Common myeloid progenitor, CD34-positive (primary cell): ENCODE measurements at regions not wholly inside any gene's neighbourhood (a gene's known extent, or its start where the extent isn't known, plus 50 kb on each side); places are given as distances from the start of the nearest gene placed in this dataset.

Experiments used
- CTCF ChIA-PET: fragments of 350-600 bp; sonication (Branson Sonifier 250); formaldehyde crosslinking; loops from one replicate; lab custom pipeline; 2021; ENCODE audit warnings: antibody characterized with exemption; lab: Charles Lee
- POLR2A ChIA-PET: fragments of 350-600 bp; sonication (Branson Sonifier 250); formaldehyde crosslinking; loops from one replicate; lab custom pipeline; 2021; ENCODE audit warnings: antibody characterized with exemption; lab: Charles Lee
- DNase-seq, 3 donors: peaks; one replicate each; pipeline versions ENCODE4 v3.0.0 to v3.0.0-alpha.2; 2013
- H3K27ac ChIP-seq, 2 experiments: 1 replicate in 1 of 2; 2 replicates in 1 of 2; pipeline ENCODE4 v1.7.0; 2013; ENCODE audit warnings: inconsistent platforms in 2 of 2, low read length in 2 of 2, mild to moderate bottlenecking in 2 of 2, low read depth in 1 of 2, moderate library complexity in 1 of 2; ENCODE audit not compliant: severe bottlenecking in 2 of 2, insufficient read depth in 1 of 2, poor library complexity in 1 of 2
- H3K27me3 ChIP-seq, 5 experiments: replicated peaks in 2 of 5; 1 replicate in 3 of 5; 2 replicates in 2 of 5; pipeline versions ENCODE4 v1.6.1 to v1.7.0; 2013; ENCODE audit warnings: low read length in 4 of 5, mild to moderate bottlenecking in 2 of 5, moderate library complexity in 2 of 5, inconsistent platforms in 1 of 5; ENCODE audit not compliant: insufficient read depth in 5 of 5, control insufficient read depth in 4 of 5
- H3K36me3 ChIP-seq, 4 experiments: 1 replicate in 2 of 4; 2 replicates in 2 of 4; pipeline versions ENCODE4 v1.6.1 to v1.7.0; 2013; ENCODE audit warnings: low read length in 3 of 4, control low read depth in 1 of 4, mild to moderate bottlenecking in 1 of 4; ENCODE audit not compliant: control insufficient read depth in 4 of 4, insufficient read depth in 4 of 4
- H3K4me1 ChIP-seq, 4 experiments: 1 replicate in 3 of 4; 2 replicates in 1 of 4; pipeline versions ENCODE4 v1.6.1 to v1.7.1; 2013; ENCODE audit warnings: low read length in 3 of 4, mild to moderate bottlenecking in 3 of 4, control low read depth in 1 of 4, inconsistent platforms in 1 of 4, moderate library complexity in 1 of 4; ENCODE audit not compliant: control insufficient read depth in 4 of 4, insufficient read depth in 4 of 4; ENCODE audit errors: control extremely low read depth in 1 of 4
- H3K4me3 ChIP-seq, 7 experiments: 1 replicate in 4 of 7; 2 replicates in 3 of 7; pipeline versions ENCODE4 v1.5.1 to v1.7.0; 2013; ENCODE audit warnings: mild to moderate bottlenecking in 7 of 7, low read length in 6 of 7, moderate library complexity in 6 of 7, inconsistent platforms in 2 of 7, low read depth in 2 of 7, control low read depth in 1 of 7; ENCODE audit not compliant: insufficient read depth in 4 of 7, control insufficient read depth in 1 of 7; ENCODE audit errors: extremely low read depth in 1 of 7
- H3K9me3 ChIP-seq, 5 experiments: 1 replicate in 4 of 5; 2 replicates in 1 of 5; pipeline versions ENCODE4 v1.6.1 to v1.7.1; 2013; ENCODE audit warnings: low read length in 4 of 5, mild to moderate bottlenecking in 2 of 5, inconsistent platforms in 1 of 5, low read depth in 1 of 5, moderate library complexity in 1 of 5; ENCODE audit not compliant: control insufficient read depth in 4 of 5, insufficient read depth in 2 of 5; ENCODE audit errors: control extremely low read depth in 1 of 5
- WGBS: methylation state at CpG from one replicate; pipeline ENCODE4 v1.1.5; 2013; ENCODE audit not compliant: insufficient coverage; 5-methylcytosine and 5-hydroxymethylcytosine counted together

- Histone ChIP-seq H3K4me1 (no peaks in the 10 kb centered on the region), H3K9me3 (no peaks in the 10 kb centered on the region), H3K27me3 (no peaks in the 10 kb centered on the region), H3K36me3 (no peaks in the 10 kb centered on the region), H3K27ac (no peak overlapping the region), H3K4me3 (no peak overlapping the region)
- DNase-seq: no peak
- CTCF ChIA-PET: no interaction called here
- POLR2A ChIA-PET: no interaction called here
- WGBS: 91% methylated on average over 10 of the region's 12 CpGs
Measured at GRCh38 chr10:93204494-93205485, 131.1 kb downstream of the CYP26A1 start.

GRCh38 chr10:93206652-93207051 is 133.0 kb downstream of the CYP26A1 start:
- Histone ChIP-seq H3K36me3 (no peaks in the 10 kb centered on the region), H3K27me3 (no peaks in the 10 kb centered on the region), H3K4me1 (no peaks in the 10 kb centered on the region), H3K4me3 (no peak overlapping the region), H3K9me3 (no peaks in the 10 kb centered on the region), H3K27ac (no peak overlapping the region)
- CTCF ChIA-PET: interaction anchor here (1.4 kb wide), 1 partner anchor 17 kb away, joined by 3 read pairs; no protein-coding TSS in a partner anchor
- WGBS: 100% methylated on average over 4 of the region's 7 CpGs
- POLR2A ChIA-PET: no interaction called here
- no peak for DNase-seq

- POLR2A ChIA-PET: interaction anchor here (0.6 kb wide), 1 partner anchor 47 kb away, joined by 3 read pairs; no protein-coding TSS in a partner anchor
- no peak for DNase-seq
- no peak overlapping the region for H3K27ac ChIP-seq
- WGBS: 93% methylated on average over 7 of the region's 7 CpGs
- H3K36me3 ChIP-seq: no peaks in the 10 kb centered on the region
- no peaks in the 10 kb centered on the region for H3K27me3 ChIP-seq
- H3K4me1 ChIP-seq: no peaks in the 10 kb centered on the region
- no peak overlapping the region for H3K4me3 ChIP-seq
- CTCF ChIA-PET: no interaction called here
- no peaks in the 10 kb centered on the region for H3K9me3 ChIP-seq
Measured at GRCh38 chr10:93208717-93209464, 135.2 kb downstream of the CYP26A1 start.

- H3K27me3 ChIP-seq: peaks cover 0 to 1% (median 0%) of the 10 kb centered on the region in 5 experiments
- 93% methylated on average over 6 of the region's 8 CpGs for WGBS
- POLR2A ChIA-PET: no interaction called here
- H3K9me3 ChIP-seq: no peaks in the 10 kb centered on the region
- DNase-seq: no peak
- no peak overlapping the region for H3K4me3 ChIP-seq
- no peaks in the 10 kb centered on the region for H3K36me3 ChIP-seq
- CTCF ChIA-PET: interaction anchor here (2.0 kb wide), 1 partner anchor 11 kb away, joined by 5 read pairs; no protein-coding TSS in a partner anchor
- no peaks in the 10 kb centered on the region for H3K4me1 ChIP-seq
- no peak overlapping the region for H3K27ac ChIP-seq
Measured at GRCh38 chr10:93211991-93212390, 138.3 kb downstream of the CYP26A1 start.

- no peak for DNase-seq
- POLR2A ChIA-PET: no interaction called here
- 96% methylated on average over 3 of the region's 3 CpGs for WGBS
- H3K9me3 ChIP-seq: no peaks in the 10 kb centered on the region
- H3K27ac ChIP-seq: no peak overlapping the region
- H3K36me3 ChIP-seq: no peaks in the 10 kb centered on the region
- no peak overlapping the region for H3K4me3 ChIP-seq
- H3K4me1 ChIP-seq: no peaks in the 10 kb centered on the region
- H3K27me3 ChIP-seq: peaks cover 0 to 1% (median 0%) of the 10 kb centered on the region in 5 experiments
- CTCF ChIA-PET: no interaction called here
Measured at GRCh38 chr10:93215312-93215711, 141.6 kb downstream of the CYP26A1 start.

- no peaks in the 10 kb centered on the region for H3K9me3 ChIP-seq
- H3K4me1 ChIP-seq: peaks cover 0 to 2% (median 0%) of the 10 kb centered on the region in 4 experiments
- DNase-seq: no peak
- CTCF ChIA-PET: no interaction called here
- POLR2A ChIA-PET: no interaction called here
- no peaks in the 10 kb centered on the region for H3K36me3 ChIP-seq
- no peak overlapping the region for H3K4me3 ChIP-seq
- no peak overlapping the region for H3K27ac ChIP-seq
- H3K27me3 ChIP-seq: peaks cover 0 to 1% (median 0%) of the 10 kb centered on the region in 5 experiments
- WGBS: 97% methylated on average over 5 of the region's 5 CpGs
Measured at GRCh38 chr10:93216341-93216985, 142.8 kb downstream of the CYP26A1 start.
